Thyroid gland (tissue), 4 donors: ENCODE measurements at regions not wholly inside any gene's neighbourhood (a gene's known extent, or its start where the extent isn't known, plus 50 kb on each side); places are given as distances from the start of the nearest gene placed in this dataset.

Experiments
- POLR2A ChIP-seq, 2 donors: fragments of 450-650 bp; IDR thresholded peaks; one replicate each; pipeline ENCODE4 v1.6.1; 2017; ENCODE audit warnings: antibody characterized with exemption in 2 of 2, mild to moderate bottlenecking in 2 of 2, moderate library complexity in 1 of 2
- TF ChIP-seq, protein P1 (sequence below), 6 experiments: fragments of 200-600 bp in 3 of 6; fragments of 450-650 bp in 3 of 6; sonication (generic) in 3 of 6; IDR thresholded peaks; one replicate each; pipeline ENCODE4 v1.5.1; 2016 to 2019; ENCODE audit warnings: antibody characterized with exemption in 6 of 6, mild to moderate bottlenecking in 2 of 6, inconsistent platforms in 1 of 6, moderate library complexity in 1 of 6

GRCh38 chrY:11334151-11334550 lies 1366.9 kb upstream of the USP9Y start:
- TF ChIP-seq, protein P1, sequence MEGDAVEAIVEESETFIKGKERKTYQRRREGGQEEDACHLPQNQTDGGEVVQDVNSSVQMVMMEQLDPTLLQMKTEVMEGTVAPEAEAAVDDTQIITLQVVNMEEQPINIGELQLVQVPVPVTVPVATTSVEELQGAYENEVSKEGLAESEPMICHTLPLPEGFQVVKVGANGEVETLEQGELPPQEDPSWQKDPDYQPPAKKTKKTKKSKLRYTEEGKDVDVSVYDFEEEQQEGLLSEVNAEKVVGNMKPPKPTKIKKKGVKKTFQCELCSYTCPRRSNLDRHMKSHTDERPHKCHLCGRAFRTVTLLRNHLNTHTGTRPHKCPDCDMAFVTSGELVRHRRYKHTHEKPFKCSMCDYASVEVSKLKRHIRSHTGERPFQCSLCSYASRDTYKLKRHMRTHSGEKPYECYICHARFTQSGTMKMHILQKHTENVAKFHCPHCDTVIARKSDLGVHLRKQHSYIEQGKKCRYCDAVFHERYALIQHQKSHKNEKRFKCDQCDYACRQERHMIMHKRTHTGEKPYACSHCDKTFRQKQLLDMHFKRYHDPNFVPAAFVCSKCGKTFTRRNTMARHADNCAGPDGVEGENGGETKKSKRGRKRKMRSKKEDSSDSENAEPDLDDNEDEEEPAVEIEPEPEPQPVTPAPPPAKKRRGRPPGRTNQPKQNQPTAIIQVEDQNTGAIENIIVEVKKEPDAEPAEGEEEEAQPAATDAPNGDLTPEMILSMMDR (IDR thresholded peaks at IDR 0.05), result no peak
- TF ChIP-seq POLR2A (IDR thresholded peaks at IDR 0.05), result no peak
